Right lobe of liver (tissue), 4 donors: ENCODE measurements at regions not wholly inside any gene's neighbourhood (a gene's known extent, or its start where the extent isn't known, plus 50 kb on each side); places are given as distances from the start of the nearest gene placed in this dataset.

ENCODE experiments used
- CTCF ChIP-seq, 4 donors: fragments of 200-600 bp in 3 of 4; fragments of 450-650 bp in 1 of 4; IDR thresholded peaks; one replicate each; pipeline versions ENCODE4 v1.5.1 to v1.8.0; 2016 to 2022; ENCODE audit warnings: antibody characterized with exemption in 4 of 4, mild to moderate bottlenecking in 2 of 4
- POLR2A ChIP-seq: fragments of 450-650 bp; IDR thresholded peaks from one replicate; pipeline ENCODE4 v1.6.1; 2017; ENCODE audit warnings: antibody characterized with exemption, mild to moderate bottlenecking
- donor health status: DM: no; HTN: no; CAD: no.
- donor health status: DM: no; HTN: no; CAD: no.
- donor health status: DM: no; HTN: yes; CAD: no.

- TF ChIP-seq POLR2A, result no peak
- TF ChIP-seq CTCF (IDR thresholded peaks at IDR 0.05), result no peak
These were observed 95.9 kb upstream of the AKAP13 start for GRCh38 chr15:85284497-85284896.
